Stimulated activated CD4-positive, alpha-beta T cell treated with anti-CD3 and anti-CD28 coated beads, TNF-alpha, amount 100 ng/mL, for 48 hours (primary cell): ENCODE measurements at regions not wholly inside any gene's neighbourhood (a gene's known extent, or its start where the extent isn't known, plus 50 kb on each side); places are given as distances from the start of the nearest gene placed in this dataset.
"Not testable (repeated sequence)": the region's sequence is repeated elsewhere in the genome, so short reads cannot be mapped to it uniquely, and the experiment has no call there.

Experiments used
- DNase-seq, 3 donors: peaks; one replicate each; pipeline ENCODE4 v3.0.0-alpha.2; 2020; ENCODE audit warnings: low read depth in 3 of 3

DNA sequence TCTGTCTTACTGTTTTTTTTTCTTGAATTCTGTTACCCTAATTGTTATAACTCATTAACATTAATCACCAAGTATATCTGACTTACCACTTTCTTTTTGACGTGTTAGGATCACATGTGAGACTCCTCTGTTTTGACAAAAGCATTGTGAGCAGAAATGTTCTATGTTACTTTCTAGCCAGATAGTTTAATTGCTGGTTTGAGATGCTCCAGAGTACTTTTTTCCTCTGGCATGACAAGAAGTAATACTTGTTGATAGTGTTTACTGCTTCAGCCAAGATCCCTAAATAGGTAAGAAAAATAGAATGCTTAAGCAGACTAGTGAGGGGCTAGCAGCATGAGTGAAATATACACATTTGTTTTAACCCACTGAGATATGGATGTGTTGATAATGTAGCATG lies 303.9 kb upstream of the PABPC4L start:
- no peak for DNase-seq

DNA sequence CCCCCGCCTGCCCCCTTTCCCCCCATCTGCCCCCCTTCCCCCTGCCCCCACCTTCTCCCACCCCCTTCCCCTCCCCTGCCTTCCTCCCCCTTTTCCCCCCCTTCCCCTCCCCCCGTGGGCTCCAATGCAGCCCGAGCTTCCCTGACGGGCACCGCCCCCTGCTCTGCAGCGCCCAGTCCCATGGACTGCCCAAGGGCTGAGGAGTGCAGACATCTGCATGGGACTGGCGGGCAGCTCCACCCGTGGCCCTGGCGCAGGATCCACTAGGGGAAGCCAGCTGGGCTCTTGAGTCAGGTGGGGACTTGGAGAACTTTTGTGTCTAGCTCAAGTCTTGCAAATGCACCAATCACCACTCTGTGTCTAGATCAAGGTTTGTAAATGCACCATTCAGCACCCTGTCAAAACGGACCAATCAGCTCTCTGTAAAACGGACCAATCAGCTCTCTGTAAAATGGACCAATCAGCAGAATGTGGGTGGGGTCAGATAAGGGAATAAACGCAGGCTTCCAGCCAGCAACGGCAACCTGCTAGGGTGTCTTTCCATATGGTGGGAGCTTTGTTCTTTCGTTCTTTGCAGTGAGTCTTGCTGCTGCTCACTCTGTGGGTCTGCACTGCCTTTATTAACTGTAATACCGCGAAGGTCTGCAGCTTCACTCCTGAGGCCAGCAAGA lies 300.5 kb upstream of the PABPC4L start:
- no peak for DNase-seq

GRCh38 chr4:134501488-134501887 lies 299.9 kb upstream of the PABPC4L start:
- not testable (repeated sequence) for DNase-seq

DNA sequence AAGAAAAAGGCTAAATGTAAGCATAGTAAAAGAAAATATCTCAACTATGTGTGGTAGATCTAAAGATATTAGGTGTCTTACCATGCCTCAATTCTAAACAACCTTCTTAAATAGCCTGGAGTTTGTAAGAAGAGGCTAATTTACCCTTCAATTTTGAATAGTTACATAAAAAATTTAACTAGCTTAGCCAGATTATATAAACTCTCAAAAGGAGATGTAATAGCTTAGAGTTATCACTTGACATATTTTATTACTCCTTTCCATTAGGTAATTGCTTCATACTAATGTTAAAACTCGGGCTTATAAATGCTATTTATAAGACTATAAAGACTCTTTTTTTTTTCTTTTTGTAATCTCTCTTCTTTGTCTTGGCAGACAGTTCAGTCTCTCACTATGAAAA lies 297.5 kb upstream of the PABPC4L start:
- DNase-seq: no peak

DNA sequence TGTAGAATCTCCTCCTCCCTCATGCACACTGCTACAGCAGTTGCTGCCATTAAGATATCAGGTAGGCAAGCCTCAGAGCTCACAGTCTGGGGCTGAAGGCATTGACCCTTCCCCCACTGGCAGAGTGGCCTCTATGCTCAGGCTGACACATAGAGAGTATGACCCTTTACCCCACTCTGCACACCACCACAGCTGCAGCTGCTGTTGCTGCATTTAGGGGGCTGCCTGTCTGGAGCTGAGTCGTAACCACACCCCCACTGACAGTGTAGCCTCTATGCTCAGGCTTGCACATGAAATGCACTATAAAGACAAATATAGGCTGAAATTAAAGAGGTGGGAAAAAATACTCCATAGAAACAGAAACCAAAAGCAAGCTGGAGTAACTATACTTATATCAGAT lies 289.3 kb upstream of the PABPC4L start:
- DNase-seq: no peak

- not testable (repeated sequence) for DNase-seq
Observed at GRCh38 chr4:134483514-134483913, 281.9 kb upstream of the PABPC4L start.

GRCh38 chr4:134471569-134471968 lies 270.0 kb upstream of the PABPC4L start:
- DNase-seq: no peak

GRCh38 chr4:134470544-134470943 lies 269.0 kb upstream of the PABPC4L start:
- DNase-seq: no peak

DNA sequence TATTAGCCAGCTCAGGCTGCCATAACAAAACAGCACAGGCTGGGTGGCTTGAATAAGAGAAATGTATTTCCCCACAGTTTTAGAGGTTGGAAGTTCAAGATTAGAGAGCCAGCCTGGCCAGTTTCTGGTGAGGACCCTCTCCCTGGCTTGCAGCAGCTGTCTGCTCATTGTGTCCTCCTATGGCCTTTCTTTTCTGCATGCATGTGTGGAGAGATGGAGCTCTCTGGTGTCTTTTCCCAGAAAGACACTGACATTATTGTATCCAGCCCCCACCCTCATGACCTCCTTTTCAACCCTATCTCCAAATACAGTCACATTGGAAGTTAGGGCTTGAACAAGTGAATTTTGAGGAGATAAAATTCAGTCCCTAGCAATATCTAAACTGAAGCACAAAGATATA lies 263.8 kb upstream of the PABPC4L start:
- no peak for DNase-seq

DNA sequence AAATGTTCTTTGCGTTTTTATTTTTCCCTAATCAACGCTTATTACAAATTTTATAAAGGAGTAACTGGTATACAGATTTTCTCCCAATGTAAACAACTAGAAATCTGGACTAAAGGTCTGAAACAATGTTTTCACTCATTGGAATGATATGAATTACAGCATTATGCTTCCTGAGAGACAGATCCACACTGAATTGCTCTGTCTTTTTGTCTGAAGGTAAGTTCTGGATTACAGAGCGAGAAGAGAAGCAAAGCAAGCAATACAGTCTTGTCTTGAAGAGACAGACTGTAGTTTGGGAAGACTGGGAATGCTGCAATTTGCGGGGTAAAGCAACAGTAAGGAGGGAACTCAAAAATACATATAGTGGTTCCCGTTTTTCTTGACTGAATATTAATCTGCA lies 262.2 kb upstream of the PABPC4L start:
- no peak for DNase-seq

- no peak for DNase-seq
Observed at GRCh38 chr4:134426821-134427220, 225.2 kb upstream of the PABPC4L start.

- no peak for DNase-seq
Observed at GRCh38 chr4:134425756-134426155, 224.2 kb upstream of the PABPC4L start.

- no peak for DNase-seq
Observed at GRCh38 chr4:134422776-134423175, 221.2 kb upstream of the PABPC4L start.

GRCh38 chr4:134421734-134422133 lies 220.1 kb upstream of the PABPC4L start:
- DNase-seq: no peak

DNA sequence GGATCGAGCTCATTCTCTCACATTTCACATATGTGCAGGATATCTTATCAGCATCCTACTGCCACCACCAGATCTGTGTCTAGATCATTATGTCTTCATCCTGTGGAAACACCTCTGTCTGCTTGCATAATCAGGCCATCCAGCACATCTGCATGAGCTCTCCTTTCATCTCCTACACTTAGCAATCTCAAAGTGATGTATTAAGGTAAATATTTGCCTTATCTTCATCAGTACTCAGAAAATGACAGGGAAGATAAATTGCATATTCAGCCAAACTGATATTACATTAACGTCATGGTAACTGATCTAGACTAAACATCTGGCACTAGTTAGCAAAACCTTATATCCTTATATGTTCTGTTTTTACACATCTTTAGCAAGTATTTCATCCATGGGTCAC lies 207.3 kb upstream of the PABPC4L start:
- no peak for DNase-seq

DNA sequence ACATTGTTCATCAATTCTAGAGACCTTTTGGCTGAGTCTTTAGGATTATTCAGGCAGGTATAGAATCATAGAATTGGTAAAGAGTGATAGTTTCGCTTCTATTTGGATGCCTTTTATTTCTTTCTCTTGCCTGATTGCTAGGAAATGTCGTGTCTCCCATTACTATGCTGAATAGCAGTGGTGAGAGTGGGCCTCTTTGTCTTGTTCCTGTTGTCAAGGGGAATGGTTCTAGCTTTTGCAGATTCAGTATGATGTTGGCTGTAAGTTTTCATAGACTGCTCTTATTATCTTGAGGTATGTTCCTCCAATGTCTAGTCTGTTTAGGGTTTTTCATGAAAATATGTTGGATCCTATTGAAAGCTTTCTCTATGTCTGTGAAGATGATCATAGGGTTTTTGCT lies 200.2 kb upstream of the PABPC4L start:
- DNase-seq: no peak

GRCh38 chr4:134393592-134393991 lies 192.0 kb upstream of the PABPC4L start:
- no peak for DNase-seq

GRCh38 chr4:134390319-134390718 lies 188.7 kb upstream of the PABPC4L start:
- DNase-seq: no peak

DNA sequence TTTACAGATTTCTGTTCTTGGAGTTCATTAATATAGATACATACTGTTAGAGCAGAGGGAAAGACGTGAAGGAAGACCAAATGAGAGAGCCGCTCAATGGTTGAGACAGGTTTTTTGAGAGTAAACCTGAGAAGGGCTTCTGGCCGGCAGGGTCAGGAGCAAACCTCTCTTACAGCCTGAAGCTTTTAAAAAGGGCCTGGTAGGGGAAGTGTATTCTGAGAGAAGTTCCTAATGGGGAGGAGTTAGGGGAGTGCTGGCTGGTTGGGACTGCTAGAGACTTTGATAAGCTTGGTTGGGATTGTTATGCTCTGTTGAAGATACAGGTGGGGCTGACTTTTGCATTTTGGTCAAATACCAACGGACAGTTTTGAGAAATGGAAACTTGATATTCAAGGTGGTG lies 186.8 kb upstream of the PABPC4L start:
- no peak for DNase-seq

- DNase-seq: no peak
Observed at GRCh38 chr4:134382478-134383227, 181.1 kb upstream of the PABPC4L start.

GRCh38 chr4:134375775-134376174 lies 174.2 kb upstream of the PABPC4L start:
- no peak for DNase-seq

DNA sequence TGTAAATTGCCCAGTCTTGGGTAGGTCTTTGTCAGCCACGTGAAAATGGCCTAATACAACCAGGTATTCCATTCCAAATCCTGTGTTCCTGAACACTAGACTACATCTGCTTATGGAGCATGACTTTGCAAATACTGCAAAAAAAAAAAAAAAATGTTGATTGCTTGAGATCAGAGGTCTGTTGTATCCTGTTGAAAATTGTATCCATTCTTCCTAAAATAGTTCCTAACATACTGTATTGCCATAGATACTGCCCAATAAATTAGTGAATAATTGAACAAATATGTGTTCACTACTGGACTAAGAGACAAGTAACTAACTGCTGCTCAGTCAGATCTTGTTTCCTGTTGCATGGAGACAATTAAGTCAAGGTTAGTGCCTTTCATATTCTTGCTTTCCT lies 164.3 kb upstream of the PABPC4L start:
- DNase-seq: no peak

- no peak for DNase-seq
Observed at GRCh38 chr4:134364928-134365327, 163.3 kb upstream of the PABPC4L start.

DNA sequence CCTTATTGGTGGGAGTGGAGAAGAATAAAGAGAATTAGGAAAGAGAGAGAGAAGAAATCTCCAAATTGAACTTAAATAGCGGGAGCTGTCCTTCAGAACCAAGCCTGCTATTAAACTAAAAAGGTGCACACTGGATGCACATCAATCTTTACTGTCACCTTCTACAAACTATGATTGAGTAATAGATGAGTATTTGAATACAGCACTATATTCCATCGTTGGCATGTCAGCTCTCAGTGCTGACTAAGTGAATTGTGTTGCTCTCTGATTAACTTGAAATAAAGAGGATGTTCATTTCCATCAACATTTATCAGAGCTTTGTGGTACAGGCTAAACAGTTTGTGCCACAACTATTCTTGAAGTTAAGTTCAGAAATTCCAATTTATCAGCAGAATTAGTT lies 143.7 kb upstream of the PABPC4L start:
- DNase-seq: no peak
